CD4-positive, alpha-beta memory T cell (primary cell): ENCODE measurements at regions not wholly inside any gene's neighbourhood (a gene's known extent, or its start where the extent isn't known, plus 50 kb on each side); places are given as distances from the start of the nearest gene placed in this dataset.

Source experiments
- CTCF ChIA-PET: fragments of 350-600 bp; sonication (Branson Sonifier 250); formaldehyde crosslinking; loops from one replicate; lab custom pipeline; 2021; ENCODE audit warnings: inconsistent platforms; ENCODE audit not compliant: partially characterized antibody; lab: Charles Lee
- POLR2A ChIA-PET: fragments of 350-600 bp; sonication (Branson Sonifier 250); formaldehyde crosslinking; loops from one replicate; lab custom pipeline; 2021; ENCODE audit not compliant: partially characterized antibody; lab: Charles Lee
- DNase-seq, 5 donors: peaks; one replicate each; pipeline versions ENCODE4 v3.0.0 to v3.0.0-alpha.2; 2020 to 2022; ENCODE audit warnings: mixed read lengths in 1 of 5
- H3K27ac ChIP-seq: one replicate; pipeline ENCODE4 v1.7.0; 2013; ENCODE audit warnings: low read depth, low read length
- H3K27me3 ChIP-seq: 2 replicates; pipeline ENCODE4 v1.7.0; 2013; ENCODE audit warnings: mild to moderate bottlenecking, low read length, moderate library complexity; ENCODE audit not compliant: insufficient read depth
- H3K36me3 ChIP-seq: 2 replicates; pipeline ENCODE4 v1.7.0; 2013; ENCODE audit warnings: mild to moderate bottlenecking, low read length, moderate library complexity; ENCODE audit not compliant: insufficient read depth
- H3K4me1 ChIP-seq: 2 replicates; pipeline ENCODE4 v1.7.0; 2013; ENCODE audit warnings: mild to moderate bottlenecking, low read length, moderate library complexity; ENCODE audit not compliant: insufficient read depth
- H3K4me3 ChIP-seq, 2 donors: one replicate each; pipeline ENCODE4 v1.7.0; 2013; ENCODE audit warnings: low read length in 2 of 2, mild to moderate bottlenecking in 1 of 2
- H3K9me3 ChIP-seq, 2 donors: one replicate each; pipeline ENCODE4 v1.7.0; 2013; ENCODE audit warnings: low read length in 2 of 2, control low read depth in 1 of 2; ENCODE audit not compliant: control insufficient read depth in 1 of 2
- H3K27ac Mint-ChIP-seq, 7 donors: one replicate each; pipeline ENCODE4 v1.8.0; 2020 to 2021; ENCODE audit warnings: mixed read lengths in 7 of 7, mild to moderate bottlenecking in 6 of 7, inconsistent platforms in 3 of 7, moderate library complexity in 3 of 7
- H3K27me3 Mint-ChIP-seq, 2 donors: one replicate each; pipeline ENCODE4 v1.8.0; 2020 to 2021; ENCODE audit warnings: mixed read lengths in 2 of 2
- H3K36me3 Mint-ChIP-seq, 2 donors: one replicate each; pipeline ENCODE4 v1.8.0; 2020 to 2021; ENCODE audit warnings: mixed read lengths in 2 of 2, inconsistent platforms in 1 of 2, mild to moderate bottlenecking in 1 of 2
- H3K4me1 Mint-ChIP-seq, 4 donors: one replicate each; pipeline ENCODE4 v1.8.0; 2020 to 2021; ENCODE audit warnings: mixed read lengths in 4 of 4, mild to moderate bottlenecking in 1 of 4
- H3K4me3 Mint-ChIP-seq, 8 donors: one replicate each; pipeline ENCODE4 v1.8.0; 2020 to 2021; ENCODE audit warnings: mixed read lengths in 8 of 8, mild to moderate bottlenecking in 7 of 8, moderate library complexity in 6 of 8, inconsistent platforms in 3 of 8
- H3K9me3 Mint-ChIP-seq, 8 donors: one replicate each; pipeline ENCODE4 v1.8.0; 2020 to 2021; ENCODE audit warnings: mixed read lengths in 8 of 8, mild to moderate bottlenecking in 5 of 8, inconsistent platforms in 3 of 8, moderate library complexity in 1 of 8
- intact Hi-C: fragments of 100-400 bp; cut with micrococcal nuclease; formaldehyde crosslinking; loops from one replicate; pipeline ENCODE4 v1.15.1; 2023

DNA sequence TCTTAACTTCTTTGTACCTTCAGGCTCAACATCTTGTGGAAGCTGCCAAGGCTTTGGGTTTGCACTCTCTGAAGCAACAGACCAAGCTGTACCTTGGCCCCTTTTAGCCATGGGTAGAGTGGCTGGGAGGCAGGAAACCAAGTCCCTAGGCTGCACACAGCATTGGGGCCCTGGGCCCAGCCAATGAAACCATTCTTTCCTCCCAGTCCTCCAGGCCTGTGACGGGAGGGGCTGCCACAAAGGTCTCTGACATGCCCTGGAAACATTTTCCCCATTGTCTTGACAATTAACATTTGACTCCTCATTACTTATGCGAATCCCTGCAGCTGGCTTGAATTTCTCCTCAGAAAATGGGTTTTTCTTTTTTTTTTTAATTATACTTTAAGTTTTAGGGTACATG is 253.1 kb upstream of the GADL1 start:
- intact Hi-C loops: no loop called here
- no peak overlapping the region for H3K27ac ChIP-seq
- peaks cover 0 to 2% (median 0%) of the 10 kb centered on the region in 4 donors for H3K4me1 Mint-ChIP-seq
- H3K4me1 ChIP-seq: no peaks in the 10 kb centered on the region
- no peaks in the 10 kb centered on the region for H3K9me3 ChIP-seq
- no peaks in the 10 kb centered on the region for H3K36me3 ChIP-seq
- ChIA-PET CTCF (no interaction called here), POLR2A (no interaction called here)
- H3K27me3 ChIP-seq: no peaks in the 10 kb centered on the region
- H3K36me3 Mint-ChIP-seq: peaks cover 6 to 8% of the 10 kb centered on the region in 2 donors
- H3K4me3 Mint-ChIP-seq: no peak overlapping the region
- no peak overlapping the region for H3K27ac Mint-ChIP-seq
- H3K4me3 ChIP-seq: no peak overlapping the region
- H3K27me3 Mint-ChIP-seq: no peaks in the 10 kb centered on the region
- H3K9me3 Mint-ChIP-seq: peaks cover 4 to 43% (median 21%) of the 10 kb centered on the region in 8 donors
- DNase-seq: no peak

DNA sequence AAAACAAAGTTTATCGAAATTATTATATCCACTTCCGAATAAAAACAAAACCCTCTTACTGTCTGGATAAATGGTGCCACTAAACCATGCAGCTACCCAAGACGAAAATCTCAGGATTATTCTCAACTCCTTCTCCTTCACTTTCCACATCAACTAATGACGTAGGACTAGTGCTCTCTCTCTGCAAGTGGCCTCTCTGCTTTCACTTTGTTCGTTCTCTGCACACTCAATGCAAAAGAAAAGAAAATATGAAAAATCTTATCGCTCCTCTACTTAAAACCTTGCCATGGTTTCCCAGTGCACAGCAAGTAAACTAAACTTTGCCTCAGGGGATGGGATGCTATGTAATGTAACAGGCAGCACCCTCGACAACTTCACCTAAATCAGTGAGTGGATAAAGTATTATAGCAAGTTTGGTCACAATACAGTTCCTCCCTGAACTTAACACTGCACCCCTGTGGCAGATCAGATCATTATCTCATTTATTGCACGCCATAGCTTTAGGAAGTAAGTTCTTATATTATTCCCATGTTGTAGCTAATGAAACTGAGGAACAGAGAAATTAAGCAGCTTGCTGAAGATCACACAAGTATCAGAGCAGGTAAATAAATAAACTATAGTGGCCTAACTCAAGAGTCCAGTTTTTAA is 262.7 kb upstream of the GADL1 start:
- H3K27ac Mint-ChIP-seq: peak overlapping the region in 3 of 7 donors; percentile 15 to 35 (median 19)
- DNase-seq: no peak
- no peaks in the 10 kb centered on the region for H3K27me3 ChIP-seq
- H3K27me3 Mint-ChIP-seq: no peaks in the 10 kb centered on the region
- no peaks in the 10 kb centered on the region for H3K4me1 ChIP-seq
- ChIA-PET POLR2A (no interaction called here), CTCF (interaction anchor here (2.1 kb wide), 1 partner anchor 10 kb away, joined by 6 read pairs; no protein-coding TSS in a partner anchor)
- H3K36me3 Mint-ChIP-seq: no peaks in the 10 kb centered on the region
- no peak overlapping the region for H3K4me3 ChIP-seq
- H3K36me3 ChIP-seq: no peaks in the 10 kb centered on the region
- H3K9me3 Mint-ChIP-seq: peaks cover 0 to 2% (median 0%) of the 10 kb centered on the region in 8 donors
- peaks cover 7 to 10% (median 8%) of the 10 kb centered on the region in 4 donors for H3K4me1 Mint-ChIP-seq
- no peak overlapping the region for H3K27ac ChIP-seq
- H3K9me3 ChIP-seq: no peaks in the 10 kb centered on the region
- intact Hi-C loops: no loop called here
- peak overlapping the region in 7 of 8 donors; percentile 11 to 65 (median 21) for H3K4me3 Mint-ChIP-seq

DNA sequence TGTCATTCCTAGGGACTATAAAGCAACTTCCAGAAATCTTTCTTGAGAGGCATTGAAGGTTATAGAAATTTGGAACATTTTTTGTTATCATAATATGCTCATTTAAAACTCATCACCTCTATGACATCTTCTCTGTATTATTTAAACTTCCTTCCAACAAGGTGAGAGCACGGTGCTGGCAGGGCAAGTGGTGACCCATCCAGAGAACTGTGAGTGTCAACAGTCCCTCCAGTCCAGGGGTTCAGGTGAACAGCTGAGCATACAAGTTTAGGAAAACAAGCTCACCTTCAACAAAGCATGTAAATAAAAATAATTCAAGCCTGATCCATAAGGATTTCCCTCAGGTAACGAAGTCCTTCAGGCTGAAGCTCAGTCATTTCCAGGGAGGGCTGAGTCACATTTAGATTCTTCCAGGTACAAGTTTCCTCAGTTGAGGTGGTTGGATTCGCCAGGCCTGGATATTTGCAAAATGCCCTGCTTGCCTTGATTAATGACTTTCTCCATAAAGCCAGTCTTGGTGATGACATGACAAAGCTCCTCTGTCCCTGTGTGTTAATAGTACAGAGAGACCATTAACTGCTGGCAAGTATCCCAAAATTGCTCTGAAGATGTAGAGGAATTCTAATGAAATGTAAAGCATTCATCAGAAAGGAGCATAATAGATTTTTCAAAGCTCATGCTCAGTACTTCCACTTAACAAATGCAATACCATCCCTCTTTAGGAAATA is 263.6 kb upstream of the GADL1 start:
- Mint-ChIP-seq H3K27me3 (no peaks in the 10 kb centered on the region), H3K4me3 (no peak overlapping the region), H3K27ac (no peak overlapping the region), H3K9me3 (peaks cover 0 to 2% (median 0%) of the 10 kb centered on the region in 8 donors), H3K36me3 (no peaks in the 10 kb centered on the region), H3K4me1 (peaks cover 7 to 10% (median 8%) of the 10 kb centered on the region in 4 donors)
- Histone ChIP-seq H3K27me3 (no peaks in the 10 kb centered on the region), H3K9me3 (no peaks in the 10 kb centered on the region), H3K4me3 (no peak overlapping the region), H3K36me3 (no peaks in the 10 kb centered on the region), H3K4me1 (no peaks in the 10 kb centered on the region), H3K27ac (no peak overlapping the region)
- POLR2A ChIA-PET: no interaction called here
- no peak for DNase-seq
- intact Hi-C loops: no loop called here
- CTCF ChIA-PET: interaction anchor here (2.1 kb wide), 1 partner anchor 9 kb away, joined by 6 read pairs; no protein-coding TSS in a partner anchor

DNA sequence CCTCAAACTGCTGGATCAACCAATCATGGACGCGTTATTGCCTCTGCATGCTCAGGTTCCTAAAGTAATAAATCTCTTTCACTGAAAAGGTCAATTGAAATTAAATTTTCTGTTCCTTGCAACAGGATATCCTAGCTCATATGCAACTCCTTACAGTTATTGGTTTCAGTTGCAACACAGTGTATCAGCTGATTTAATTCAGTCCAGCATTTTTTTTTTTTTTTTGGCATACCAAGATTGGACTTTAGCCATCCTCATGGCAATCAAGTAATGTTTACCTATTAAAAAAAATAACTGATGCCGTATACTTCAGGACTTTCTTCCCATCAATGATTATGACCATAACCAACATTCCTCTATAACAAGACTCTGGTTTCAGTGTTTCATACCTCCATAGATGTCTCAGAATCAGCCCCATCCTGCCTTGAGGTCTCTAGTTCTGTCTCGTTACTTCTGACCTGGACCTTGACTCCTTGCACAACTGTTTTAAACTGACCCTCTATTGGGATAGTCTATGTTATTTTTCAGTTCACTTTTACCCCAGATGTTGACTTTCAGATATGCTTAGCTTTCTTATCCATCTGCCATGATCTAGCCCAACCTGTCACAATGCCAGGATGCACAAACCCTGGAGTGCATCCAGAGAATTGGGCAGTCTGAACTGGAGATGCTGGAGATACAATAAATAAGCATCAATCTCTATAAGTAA is 265.0 kb upstream of the GADL1 start:
- intact Hi-C loops: no loop called here
- Histone ChIP-seq H3K9me3 (no peaks in the 10 kb centered on the region), H3K27ac (no peak overlapping the region), H3K36me3 (no peaks in the 10 kb centered on the region), H3K4me1 (no peaks in the 10 kb centered on the region), H3K4me3 (no peak overlapping the region), H3K27me3 (no peaks in the 10 kb centered on the region)
- peaks cover 7 to 10% (median 8%) of the 10 kb centered on the region in 4 donors for H3K4me1 Mint-ChIP-seq
- no peaks in the 10 kb centered on the region for H3K36me3 Mint-ChIP-seq
- ChIA-PET CTCF (interaction anchor here (0.7 kb wide), 1 partner anchor 390 kb away, joined by 3 read pairs; no protein-coding TSS in a partner anchor), POLR2A (no interaction called here)
- H3K4me3 Mint-ChIP-seq: no peak overlapping the region
- no peak for DNase-seq
- H3K27ac Mint-ChIP-seq: peak overlapping the region in 1 of 7 donors; percentile 9
- no peaks in the 10 kb centered on the region for H3K27me3 Mint-ChIP-seq
- peaks cover 0 to 2% (median 0%) of the 10 kb centered on the region in 8 donors for H3K9me3 Mint-ChIP-seq

DNA sequence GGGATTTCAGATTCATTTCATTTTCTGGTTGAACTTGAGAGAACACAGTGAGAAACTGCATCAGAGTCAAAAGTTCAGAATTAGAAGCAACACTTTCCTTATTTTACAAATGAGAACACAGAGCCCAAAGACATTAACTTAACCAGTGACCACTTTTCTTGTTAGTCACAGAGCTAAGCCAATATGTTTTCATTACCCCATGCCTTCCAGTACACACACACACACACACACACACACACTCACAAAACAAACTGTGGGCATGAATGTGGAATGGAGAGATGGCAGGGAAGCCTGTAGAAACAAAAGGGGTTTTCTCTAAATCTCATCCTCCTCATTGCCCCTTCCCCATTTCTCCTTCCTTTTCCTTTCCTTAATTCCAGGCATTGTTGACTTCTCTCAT is 267.4 kb upstream of the GADL1 start:
- no peaks in the 10 kb centered on the region for H3K4me1 ChIP-seq
- no peaks in the 10 kb centered on the region for H3K36me3 ChIP-seq
- no peak overlapping the region for H3K27ac ChIP-seq
- Mint-ChIP-seq H3K4me1 (peaks cover 8 to 15% (median 11%) of the 10 kb centered on the region in 4 donors), H3K27me3 (no peaks in the 10 kb centered on the region), H3K4me3 (no peak overlapping the region), H3K27ac (peak overlapping the region in 2 of 7 donors; percentile 24 to 43), H3K9me3 (peaks cover 0 to 2% (median 0%) of the 10 kb centered on the region in 8 donors), H3K36me3 (no peaks in the 10 kb centered on the region)
- POLR2A ChIA-PET: no interaction called here
- H3K27me3 ChIP-seq: no peaks in the 10 kb centered on the region
- intact Hi-C loops: no loop called here
- no peak for DNase-seq
- CTCF ChIA-PET: no interaction called here
- H3K4me3 ChIP-seq: no peak overlapping the region
- H3K9me3 ChIP-seq: no peaks in the 10 kb centered on the region

GRCh38 chr3:31164381-31164780 is 269.9 kb upstream of the GADL1 start:
- ChIA-PET POLR2A (no interaction called here), CTCF (no interaction called here)
- Mint-ChIP-seq H3K36me3 (no peaks in the 10 kb centered on the region), H3K4me3 (no peak overlapping the region), H3K27me3 (no peaks in the 10 kb centered on the region), H3K4me1 (peaks cover 5 to 10% (median 7%) of the 10 kb centered on the region in 4 donors), H3K27ac (no peak overlapping the region), H3K9me3 (peaks cover 0 to 2% (median 0%) of the 10 kb centered on the region in 8 donors)
- DNase-seq: no peak
- Histone ChIP-seq H3K9me3 (no peaks in the 10 kb centered on the region), H3K36me3 (no peaks in the 10 kb centered on the region), H3K4me1 (no peaks in the 10 kb centered on the region), H3K27ac (no peak overlapping the region), H3K4me3 (no peak overlapping the region), H3K27me3 (no peaks in the 10 kb centered on the region)
- intact Hi-C loops: no loop called here

DNA sequence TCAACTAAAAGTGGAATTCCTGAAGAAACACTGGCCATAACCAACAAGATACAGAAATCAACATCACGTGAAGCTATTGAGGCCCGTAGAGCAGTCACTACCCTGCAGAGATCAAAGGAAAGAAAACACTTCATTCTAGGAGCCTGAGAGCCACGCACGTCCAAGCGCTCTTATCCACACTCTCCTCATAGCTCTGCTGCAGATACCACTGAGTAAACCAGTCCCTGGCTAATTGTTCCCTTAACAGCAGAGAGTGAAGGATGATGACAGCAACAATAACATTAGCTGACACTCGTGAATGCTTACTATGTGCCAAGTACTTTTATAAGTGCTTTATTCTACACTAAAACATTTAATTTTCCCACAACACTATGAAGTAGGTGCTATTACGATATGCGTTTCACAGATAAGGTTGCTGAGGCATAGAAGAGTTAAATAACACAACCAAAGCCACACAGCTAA is 271.0 kb upstream of the GADL1 start:
- Mint-ChIP-seq H3K27me3 (no peaks in the 10 kb centered on the region), H3K9me3 (peaks cover 0 to 2% (median 0%) of the 10 kb centered on the region in 8 donors), H3K4me1 (peaks cover 5 to 10% (median 7%) of the 10 kb centered on the region in 4 donors), H3K36me3 (no peaks in the 10 kb centered on the region), H3K27ac (no peak overlapping the region), H3K4me3 (no peak overlapping the region)
- no peaks in the 10 kb centered on the region for H3K36me3 ChIP-seq
- intact Hi-C loops: no loop called here
- H3K9me3 ChIP-seq: no peaks in the 10 kb centered on the region
- ChIA-PET CTCF (interaction anchor here (1.0 kb wide), 1 partner anchor 12 kb away, joined by 3 read pairs; no protein-coding TSS in a partner anchor), POLR2A (no interaction called here)
- no peak overlapping the region for H3K27ac ChIP-seq
- no peaks in the 10 kb centered on the region for H3K27me3 ChIP-seq
- H3K4me1 ChIP-seq: no peaks in the 10 kb centered on the region
- H3K4me3 ChIP-seq: no peak overlapping the region
- DNase-seq: no peak
